Pancreas (tissue), 10 donors: ENCODE measurements at regions not wholly inside any gene's neighbourhood (a gene's known extent, or its start where the extent isn't known, plus 50 kb on each side); places are given as distances from the start of the nearest gene placed in this dataset.
A peak's percentile ranks its signal among the peaks of the same experiment; 100 is the strongest.

Experiments used
- ATAC-seq, 4 donors: fragments of 200-7000 bp; cut with Tn5 transposase; one replicate each; pipeline versions ENCODE4 v1.8.0 to v1.9.1; 2020; ENCODE audit warnings: mild to moderate bottlenecking in 4 of 4, moderate library complexity in 4 of 4
- DNase-seq, 6 donors: peaks; one replicate each; pipeline ENCODE4 v3.0.0-alpha.2; 2020
- FAIRE-seq: peaks from 2 replicates; lab custom pipeline; 2012; peaks lifted over from hg19 to GRCh38; lab: Jason Lieb, UNC
- H3K27ac ChIP-seq, 4 donors: fragments of 200-600 bp; sonication (generic); 1 replicate in 3 of 4; 2 replicates in 1 of 4; pipeline versions ENCODE4 v1.5.0 to v1.8.0; 2020
- H3K27me3 ChIP-seq, 4 donors: fragments of 200-600 bp; one replicate each; pipeline ENCODE4 v1.8.0; 2021
- H3K36me3 ChIP-seq, 3 donors: fragments of 200-600 bp; sonication (generic) in 1 of 3; one replicate each; pipeline versions ENCODE4 v1.5.0 to v1.8.0; 2020 to 2021
- H3K4me1 ChIP-seq, 3 donors: fragments of 200-600 bp; one replicate each; pipeline ENCODE4 v1.8.0; 2021
- H3K4me3 ChIP-seq, 4 donors: fragments of 200-600 bp; sonication (generic) in 2 of 4; one replicate each; pipeline versions ENCODE4 v1.5.0 to v1.8.0; 2020 to 2021
- H3K9me3 ChIP-seq, 4 donors: fragments of 200-600 bp; one replicate each; pipeline ENCODE4 v1.8.0; 2021
- CTCF ChIP-seq, 4 donors: fragments of 200-600 bp; sonication (generic) in 3 of 4; IDR thresholded peaks; one replicate each; pipeline versions ENCODE4 v1.5.0 to v1.8.0; 2021; ENCODE audit warnings: antibody characterized with exemption in 4 of 4
- WGBS, 2 donors: extraction: QIAGEN DNeasy Blood & Tissue Kit; methylation state at CpG; one replicate each; pipeline ENCODE4 v1.1.7; 2013; 5-methylcytosine and 5-hydroxymethylcytosine counted together
- intact Hi-C, 3 donors: fragments of 100-400 bp; cut with DNase I; formaldehyde crosslinking; loops; one replicate each; pipeline versions ENCODE4 v1.11.1 to v1.14.2; 2022
- donor health status: healthy with polysubstance abuse.
- donor health status: DM: no; HTN: no; CAD: no; lungs with moderate emphysema.
- donor health status: DM: no; HTN: no; CAD: no.
- donor health status: control.
- donor health status: control.
- donor health status: Bipolar disorder and iron deficiency.
- donor health status: DM: yes; HTN: yes; CAD: no.
- donor health status: DM: no; HTN: no; CAD: no.
- donor health status: DM: no; HTN: no; CAD: no.
- donor health status: DM: yes; HTN: yes; CAD: no.

GRCh38 chr1:169027607-169028320 lies 78.7 kb upstream of the ATP1B1 start:
- intact Hi-C loops, result no loop called here
- no peak overlapping the region for H3K4me3 ChIP-seq
- H3K27ac ChIP-seq, result no peak overlapping the region

DNA sequence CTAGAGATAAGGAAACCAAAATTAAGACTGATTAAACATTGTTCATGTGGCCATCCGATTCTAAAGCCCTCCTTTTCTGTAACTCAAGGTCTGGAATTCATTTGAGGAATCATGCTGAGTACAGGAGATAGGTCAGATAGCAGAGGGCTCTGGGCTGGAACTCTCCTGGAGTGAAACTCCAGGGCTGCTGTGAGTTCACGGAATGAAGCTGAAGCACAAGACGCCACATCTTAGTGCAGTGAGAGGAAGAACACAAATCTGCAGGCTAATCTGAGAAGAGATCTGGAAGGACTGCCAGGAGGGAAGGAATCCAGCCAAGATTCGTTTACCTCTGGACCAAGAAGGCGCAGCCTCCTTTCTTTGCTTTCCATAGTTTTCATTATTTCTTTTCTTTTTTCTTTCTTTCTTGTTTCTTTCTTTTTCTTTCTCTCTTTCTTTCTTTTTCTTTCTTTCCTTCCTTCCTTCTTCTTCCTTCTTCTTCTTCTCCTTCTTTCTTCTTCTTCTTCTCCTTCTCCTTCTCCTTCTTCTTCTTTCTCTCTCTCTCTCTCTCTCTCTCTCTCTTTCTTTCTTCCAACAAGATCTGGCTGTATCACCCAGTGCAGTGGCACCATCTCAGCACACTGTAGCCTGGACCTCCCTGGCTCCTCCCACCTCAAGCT lies 74.8 kb upstream of the ATP1B1 start:
- FAIRE-seq, result no peak
- Histone ChIP-seq H3K9me3 (no peaks in the 10 kb centered on the region), H3K4me1 (no peaks in the 10 kb centered on the region), H3K4me3 (no peak overlapping the region), H3K36me3 (no peaks in the 10 kb centered on the region), H3K27me3 (no peaks in the 10 kb centered on the region), H3K27ac (no peak overlapping the region)
- ATAC-seq, result no peak
- WGBS, 2 donors, result 71 to 76% methylated on average over 5 of the region's 5 CpGs
- DNase-seq, result no peak
- no peak for TF ChIP-seq CTCF (IDR thresholded peaks at IDR 0.05)
- intact Hi-C loops, result no loop called here

More at GRCh38 chr1:169027607-169028320, 78.7 kb upstream of the ATP1B1 start:
- Histone ChIP-seq H3K4me1 (no peaks in the 10 kb centered on the region), H3K36me3 (no peaks in the 10 kb centered on the region), H3K27me3 (no peaks in the 10 kb centered on the region), H3K9me3 (no peaks in the 10 kb centered on the region)
- TF ChIP-seq CTCF (IDR thresholded peaks at IDR 0.05), result no peak
- FAIRE-seq (no peak), DNase-seq (no peak), ATAC-seq (no peak)
- 62 to 71% methylated on average over 8 of the region's 8 CpGs for WGBS, 2 donors

DNA sequence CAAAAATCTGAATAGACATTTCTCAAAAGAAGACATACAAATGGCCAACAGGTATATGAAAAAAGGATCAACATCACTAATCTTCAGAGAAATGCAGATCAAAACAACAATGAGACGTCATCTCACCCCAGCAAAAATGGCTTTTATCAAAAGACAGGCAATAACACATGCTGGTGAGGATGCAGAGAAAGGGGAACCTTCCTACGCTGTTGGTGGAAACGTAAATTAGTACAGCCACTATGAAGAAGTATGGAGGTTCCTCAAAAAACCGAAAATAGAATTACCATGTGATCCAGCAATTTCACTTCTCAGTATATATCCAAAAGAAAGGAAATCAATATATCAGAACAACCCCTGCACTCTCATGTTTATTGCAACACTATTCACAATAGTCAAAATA lies 65.1 kb upstream of the ATP1B1 start:
- FAIRE-seq (no peak), ATAC-seq (peak in 2 of 4 donors; percentile 40 to 57), DNase-seq (no peak)
- Histone ChIP-seq H3K27ac (no peak overlapping the region), H3K36me3 (no peaks in the 10 kb centered on the region), H3K27me3 (no peaks in the 10 kb centered on the region), H3K4me1 (no peaks in the 10 kb centered on the region), H3K9me3 (no peaks in the 10 kb centered on the region), H3K4me3 (no peak overlapping the region)
- intact Hi-C loops, result no loop called here
- WGBS, 2 donors, result 72 to 93% methylated on average over 4 of the region's 4 CpGs
- TF ChIP-seq CTCF (IDR thresholded peaks at IDR 0.05), result no peak

- TF ChIP-seq CTCF (IDR thresholded peaks at IDR 0.05), result no peak
- no peaks in the 10 kb centered on the region for H3K4me1 ChIP-seq
- no peaks in the 10 kb centered on the region for H3K36me3 ChIP-seq
- H3K9me3 ChIP-seq, result no peaks in the 10 kb centered on the region
- ATAC-seq (no peak), FAIRE-seq (no peak), DNase-seq (no peak)
- intact Hi-C loops, result no loop called here
- H3K4me3 ChIP-seq, result no peak overlapping the region
- H3K27ac ChIP-seq, result no peak overlapping the region
- no peaks in the 10 kb centered on the region for H3K27me3 ChIP-seq
These were observed 64.1 kb upstream of the ATP1B1 start for GRCh38 chr1:169042377-169042776.

DNA sequence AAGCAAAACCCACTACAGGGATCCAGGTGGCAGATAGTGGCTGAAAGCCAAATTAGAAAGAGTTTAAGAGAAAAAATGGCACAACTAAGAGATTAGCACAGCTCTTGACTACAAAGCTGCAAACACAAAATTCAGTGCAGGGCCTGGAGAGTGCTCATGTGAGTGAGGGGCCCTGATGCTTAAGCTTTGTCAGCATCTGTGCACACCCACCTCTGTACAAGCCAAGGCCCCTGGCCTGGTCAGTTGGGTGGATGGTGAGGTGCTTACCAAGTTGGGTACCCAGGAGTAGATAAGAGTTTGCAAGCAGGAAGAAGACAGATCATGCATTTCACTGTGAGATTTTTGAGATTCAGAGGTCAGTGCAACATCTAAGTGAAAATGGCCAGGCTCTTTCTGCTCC lies 62.7 kb upstream of the ATP1B1 start:
- intact Hi-C loops, result no loop called here
- peak overlapping the region in 1 of 4 donors; percentile 5 for H3K27ac ChIP-seq
- FAIRE-seq (no peak), DNase-seq (no peak), ATAC-seq (no peak)
- H3K4me1 ChIP-seq, result no peaks in the 10 kb centered on the region
- H3K27me3 ChIP-seq, result no peaks in the 10 kb centered on the region
- no peaks in the 10 kb centered on the region for H3K9me3 ChIP-seq
- H3K4me3 ChIP-seq, result no peak overlapping the region
- H3K36me3 ChIP-seq, result no peaks in the 10 kb centered on the region
- TF ChIP-seq CTCF (IDR thresholded peaks at IDR 0.05), result no peak
